ENCODE measurements at regions not wholly inside any gene's neighbourhood (a gene's known extent, or its start where the extent isn't known, plus 50 kb on each side); places are given as distances from the start of the nearest gene placed in this dataset.

DNA sequence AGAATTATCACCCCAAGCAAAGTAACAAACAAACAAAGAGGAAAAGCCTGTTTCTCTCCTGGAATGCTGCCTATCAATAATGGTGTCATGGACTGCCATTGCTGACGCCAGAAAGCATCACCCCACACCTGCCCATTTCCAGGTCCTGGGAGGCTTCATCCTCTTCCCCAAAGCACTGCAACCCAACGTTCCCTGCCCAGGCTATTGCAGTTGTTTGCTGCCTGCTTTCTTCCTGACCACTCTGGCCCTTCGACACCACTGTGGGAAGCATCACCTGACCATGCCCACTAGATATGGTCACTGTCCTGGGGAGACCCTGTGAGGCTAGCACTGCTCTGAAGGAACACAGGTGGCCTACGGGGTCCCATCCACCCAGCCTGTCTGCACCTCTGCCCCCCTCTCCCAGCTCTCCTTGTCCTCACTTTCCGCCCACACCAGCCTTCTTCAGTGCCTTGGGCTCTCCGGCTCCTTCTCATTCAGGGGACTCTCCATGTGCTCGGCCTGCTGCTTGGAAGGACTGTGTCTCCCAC, 439.6 kb downstream of the GLRX3 start:
- TF ChIP-seq, protein P1, sequence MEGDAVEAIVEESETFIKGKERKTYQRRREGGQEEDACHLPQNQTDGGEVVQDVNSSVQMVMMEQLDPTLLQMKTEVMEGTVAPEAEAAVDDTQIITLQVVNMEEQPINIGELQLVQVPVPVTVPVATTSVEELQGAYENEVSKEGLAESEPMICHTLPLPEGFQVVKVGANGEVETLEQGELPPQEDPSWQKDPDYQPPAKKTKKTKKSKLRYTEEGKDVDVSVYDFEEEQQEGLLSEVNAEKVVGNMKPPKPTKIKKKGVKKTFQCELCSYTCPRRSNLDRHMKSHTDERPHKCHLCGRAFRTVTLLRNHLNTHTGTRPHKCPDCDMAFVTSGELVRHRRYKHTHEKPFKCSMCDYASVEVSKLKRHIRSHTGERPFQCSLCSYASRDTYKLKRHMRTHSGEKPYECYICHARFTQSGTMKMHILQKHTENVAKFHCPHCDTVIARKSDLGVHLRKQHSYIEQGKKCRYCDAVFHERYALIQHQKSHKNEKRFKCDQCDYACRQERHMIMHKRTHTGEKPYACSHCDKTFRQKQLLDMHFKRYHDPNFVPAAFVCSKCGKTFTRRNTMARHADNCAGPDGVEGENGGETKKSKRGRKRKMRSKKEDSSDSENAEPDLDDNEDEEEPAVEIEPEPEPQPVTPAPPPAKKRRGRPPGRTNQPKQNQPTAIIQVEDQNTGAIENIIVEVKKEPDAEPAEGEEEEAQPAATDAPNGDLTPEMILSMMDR (conservative IDR thresholded peaks at IDR 0.05; ENCODE audit: low read depth, low read length) = no peak
- no peak for TF ChIP-seq EZH2 (IDR thresholded peaks at IDR 0.05; ENCODE audit: low read length, unreplicated experiment)
